SH-SY5Y (cell line): ENCODE measurements at regions not wholly inside any gene's neighbourhood (a gene's known extent, or its start where the extent isn't known, plus 50 kb on each side); places are given as distances from the start of the nearest gene placed in this dataset.

Experiments used
- GATA2 ChIP-seq: IDR thresholded peaks from 2 replicates; pipeline ENCODE4 v1.6.1; 2011; ENCODE audit warnings: mild to moderate bottlenecking, low read depth, low read length
- GATA3 ChIP-seq: IDR thresholded peaks from 2 replicates; pipeline ENCODE4 v1.6.1; 2011; ENCODE audit warnings: low read depth, mild to moderate bottlenecking, low read length, moderate library complexity

DNA sequence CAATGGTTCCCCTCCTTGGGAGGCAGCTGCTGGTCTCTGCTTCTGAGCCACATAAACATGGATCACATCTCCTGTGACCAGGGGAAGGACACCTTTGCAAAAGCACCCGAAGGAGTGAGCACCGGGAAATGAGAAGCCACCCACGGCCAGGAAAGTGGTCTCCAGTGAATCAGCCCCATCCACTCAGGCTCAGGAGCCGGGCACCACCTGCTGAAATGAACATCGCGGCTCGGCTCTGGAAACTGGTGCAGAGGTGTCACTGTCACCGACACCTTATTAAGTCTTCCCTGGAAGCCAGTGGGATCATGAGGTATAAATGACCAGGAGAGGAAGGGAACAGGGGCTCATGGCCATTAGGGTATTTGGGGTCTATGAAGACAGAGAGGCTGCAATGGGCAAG is 207.2 kb upstream of the C1orf174 start:
- TF ChIP-seq GATA3, result no peak
- no peak for TF ChIP-seq GATA2
